ENCODE measurements at regions not wholly inside any gene's neighbourhood (a gene's known extent, or its start where the extent isn't known, plus 50 kb on each side); places are given as distances from the start of the nearest gene placed in this dataset.
A peak's percentile ranks its signal among the peaks of the same experiment; 100 is the strongest.

DNA sequence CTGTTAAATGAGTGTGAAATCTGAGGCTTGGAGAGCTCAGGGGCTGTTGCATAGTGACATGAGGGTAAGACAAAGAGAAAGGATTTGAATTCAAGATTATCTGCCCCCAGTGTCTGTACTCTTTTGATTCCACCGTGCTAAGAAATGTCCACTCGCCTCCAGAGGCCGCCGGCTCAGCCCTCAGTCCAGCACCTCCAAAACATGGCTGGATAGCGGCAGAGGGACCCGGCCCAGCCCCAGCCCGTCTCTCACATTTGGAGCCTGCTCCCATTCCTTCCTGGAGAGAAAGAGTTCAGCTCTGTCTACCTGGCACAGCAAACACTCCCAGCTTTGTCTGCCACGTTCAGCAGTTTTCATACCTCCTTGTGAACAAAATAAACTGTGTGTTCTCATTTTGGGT is 84.8 kb upstream of the IQSEC1 start:
- DNase-seq (ENCODE audit: low read depth), result no peak

DNA sequence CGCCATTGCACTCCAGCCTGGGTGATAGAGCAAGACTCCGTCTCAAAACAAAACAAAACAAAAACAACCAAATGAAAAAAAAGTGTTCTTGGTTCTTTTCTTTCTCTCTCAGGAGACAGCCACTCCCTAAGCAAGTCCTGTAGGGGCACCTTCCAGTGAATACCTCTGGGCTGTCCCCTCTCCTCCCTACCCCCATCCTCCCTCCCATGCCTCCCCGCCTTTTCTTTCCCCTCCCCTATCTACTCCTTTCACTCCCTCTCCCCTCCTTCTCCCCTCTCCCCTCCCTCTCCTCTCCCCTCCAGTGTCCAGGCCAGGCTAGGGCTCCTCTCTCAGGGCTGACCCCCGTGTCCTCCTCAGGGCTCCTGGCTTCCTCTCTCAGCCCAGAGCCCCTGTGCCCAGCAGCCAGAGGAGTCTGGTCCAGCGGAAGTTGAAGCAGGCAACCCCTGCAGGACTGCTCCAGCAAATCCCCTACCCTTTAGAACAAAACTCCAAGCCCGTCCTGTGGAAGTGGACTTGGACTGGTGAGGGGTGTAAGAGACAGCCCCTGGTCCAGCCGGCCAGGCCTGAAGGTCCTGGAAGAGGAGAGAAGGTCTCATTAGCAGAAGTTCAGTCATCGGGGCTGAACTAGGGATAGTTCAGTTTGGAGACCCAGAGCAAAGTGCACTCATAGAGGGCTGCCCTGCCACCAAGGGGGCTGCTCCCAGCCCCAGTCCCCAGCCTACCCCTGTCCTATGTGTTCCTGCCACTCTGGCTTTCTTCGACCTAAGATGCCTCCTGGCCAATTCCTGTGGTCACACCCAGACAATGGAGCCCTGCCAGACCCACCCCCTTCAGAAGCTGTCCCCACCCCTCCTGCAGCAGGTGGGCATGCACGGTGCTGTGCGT is 79.8 kb upstream of the IQSEC1 start:
- no peak for DNase-seq (ENCODE audit: low read depth)

- DNase-seq (ENCODE audit: low read depth), result no peak
These were observed 77.4 kb upstream of the IQSEC1 start for GRCh38 chr3:13150624-13151023.

- no peak for DNase-seq (ENCODE audit: low read depth)
These were observed 76.3 kb upstream of the IQSEC1 start for GRCh38 chr3:13149330-13150108.

- DNase-seq (ENCODE audit: low read depth), result no peak
These were observed 75.5 kb upstream of the IQSEC1 start for GRCh38 chr3:13148561-13149329.

DNA sequence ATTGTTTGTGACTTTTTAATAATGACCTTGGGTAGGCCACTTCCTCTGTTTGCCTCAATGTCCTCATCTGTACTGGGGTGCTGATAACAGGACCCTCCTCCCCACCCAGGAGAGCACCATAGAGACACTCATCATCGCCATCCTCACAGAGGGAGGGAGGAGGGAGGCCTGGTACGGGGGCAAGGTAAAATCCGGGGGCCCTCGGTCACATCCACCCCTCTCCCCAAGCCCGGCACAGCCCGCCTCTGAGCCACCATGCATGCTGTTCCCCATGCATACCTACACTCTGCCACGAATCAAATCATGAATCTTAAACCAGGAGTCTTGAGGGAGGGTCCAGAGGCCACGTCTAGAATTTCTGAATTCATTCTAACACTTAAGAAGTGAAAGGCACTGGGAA is 74.9 kb upstream of the IQSEC1 start:
- DNase-seq (ENCODE audit: low read depth), result no peak

DNA sequence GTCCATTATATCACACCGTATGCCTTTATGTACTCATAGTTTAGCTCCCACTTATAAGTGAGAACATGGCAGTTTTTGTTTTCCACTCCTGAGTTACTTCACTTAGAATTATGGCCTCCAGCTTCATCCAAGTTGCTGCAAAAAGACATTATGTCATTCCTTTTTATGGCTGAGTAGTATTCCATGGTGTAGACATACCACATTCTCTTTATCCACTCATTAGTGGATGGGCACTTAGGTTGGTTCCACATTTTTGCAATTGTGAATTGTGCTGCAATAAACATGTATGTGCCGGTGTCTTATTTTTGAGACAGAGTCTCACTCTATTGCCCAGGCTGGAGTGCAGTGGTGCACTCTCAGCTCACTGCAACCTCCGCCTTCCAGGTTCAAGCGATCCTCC is 74.1 kb upstream of the IQSEC1 start:
- DNase-seq (ENCODE audit: low read depth), result no peak

- DNase-seq (ENCODE audit: low read depth), result no peak
These were observed 73.5 kb upstream of the IQSEC1 start for GRCh38 chr3:13146643-13147143.

DNA sequence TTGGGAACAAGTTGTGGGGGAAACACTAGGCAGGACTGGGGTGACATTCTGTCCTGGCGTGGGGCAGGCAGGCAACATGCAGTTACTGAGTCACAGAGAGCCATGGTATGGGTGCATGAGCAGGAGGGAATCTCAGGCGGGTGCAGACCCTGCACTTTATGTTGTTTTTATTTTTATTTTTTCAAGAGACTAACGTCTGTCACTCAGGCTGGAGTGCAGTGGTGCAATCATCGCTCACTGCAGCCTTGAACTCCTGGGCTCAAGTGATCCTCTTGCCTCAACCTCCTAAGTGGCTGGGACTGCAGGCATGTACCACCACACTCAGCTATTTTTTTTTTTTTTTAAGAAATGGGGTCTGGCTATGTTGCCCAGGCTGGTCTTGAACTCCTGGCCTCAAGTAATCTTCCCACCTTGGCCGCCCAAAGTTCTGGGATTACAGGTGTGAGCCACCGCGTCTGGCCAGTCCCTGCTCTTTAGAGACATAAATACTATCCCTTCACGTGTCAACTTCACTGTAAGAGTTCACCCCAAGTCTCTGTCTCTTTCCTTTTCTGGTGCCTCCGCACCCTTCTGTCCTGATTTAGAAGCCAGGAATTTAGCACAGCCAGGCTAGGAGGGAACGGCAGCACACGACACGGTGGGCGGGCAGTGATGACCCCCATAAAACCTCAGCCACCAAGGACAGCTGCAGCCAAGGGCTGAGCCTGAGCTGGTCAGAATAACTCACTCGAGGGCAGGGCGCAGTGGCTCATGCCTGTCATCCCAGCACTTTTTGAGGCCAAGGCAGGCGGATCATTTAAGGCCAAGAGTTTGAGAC is 72.8 kb upstream of the IQSEC1 start:
- DNase-seq (ENCODE audit: low read depth), result no peak

DNA sequence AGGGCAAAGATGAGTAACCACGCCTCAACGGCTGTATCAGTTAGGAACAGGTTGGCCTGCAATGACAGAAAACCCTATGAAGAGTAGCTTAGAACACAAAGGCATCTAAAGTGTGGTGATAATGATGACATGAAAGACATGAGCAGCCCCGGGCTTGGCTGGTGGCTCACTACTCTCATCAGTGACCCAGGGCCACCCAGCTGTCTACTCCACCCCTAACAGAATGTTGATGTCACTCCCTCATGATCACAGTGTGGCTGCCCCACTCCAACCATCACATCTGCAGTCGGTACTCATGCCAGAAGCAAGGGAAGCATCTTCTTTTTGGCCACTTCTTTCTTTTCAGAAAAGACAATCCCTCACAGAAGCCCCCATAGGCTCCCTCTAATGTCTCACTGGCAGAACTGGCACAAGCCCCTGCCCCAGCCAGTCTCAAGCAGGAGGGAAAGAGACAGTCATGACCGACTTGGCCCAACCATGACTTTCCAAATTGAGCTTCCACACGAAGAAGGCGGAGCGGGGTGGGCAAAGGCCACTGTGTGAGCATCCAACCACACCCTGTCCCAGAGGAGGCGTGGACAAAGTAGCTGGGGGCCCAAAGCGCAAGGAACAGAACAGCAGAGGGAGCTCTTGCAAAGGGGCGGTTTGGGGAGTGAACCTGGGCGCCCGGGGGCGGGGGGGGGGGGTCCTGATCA is 72.0 kb upstream of the IQSEC1 start:
- no peak for DNase-seq (ENCODE audit: low read depth)

DNA sequence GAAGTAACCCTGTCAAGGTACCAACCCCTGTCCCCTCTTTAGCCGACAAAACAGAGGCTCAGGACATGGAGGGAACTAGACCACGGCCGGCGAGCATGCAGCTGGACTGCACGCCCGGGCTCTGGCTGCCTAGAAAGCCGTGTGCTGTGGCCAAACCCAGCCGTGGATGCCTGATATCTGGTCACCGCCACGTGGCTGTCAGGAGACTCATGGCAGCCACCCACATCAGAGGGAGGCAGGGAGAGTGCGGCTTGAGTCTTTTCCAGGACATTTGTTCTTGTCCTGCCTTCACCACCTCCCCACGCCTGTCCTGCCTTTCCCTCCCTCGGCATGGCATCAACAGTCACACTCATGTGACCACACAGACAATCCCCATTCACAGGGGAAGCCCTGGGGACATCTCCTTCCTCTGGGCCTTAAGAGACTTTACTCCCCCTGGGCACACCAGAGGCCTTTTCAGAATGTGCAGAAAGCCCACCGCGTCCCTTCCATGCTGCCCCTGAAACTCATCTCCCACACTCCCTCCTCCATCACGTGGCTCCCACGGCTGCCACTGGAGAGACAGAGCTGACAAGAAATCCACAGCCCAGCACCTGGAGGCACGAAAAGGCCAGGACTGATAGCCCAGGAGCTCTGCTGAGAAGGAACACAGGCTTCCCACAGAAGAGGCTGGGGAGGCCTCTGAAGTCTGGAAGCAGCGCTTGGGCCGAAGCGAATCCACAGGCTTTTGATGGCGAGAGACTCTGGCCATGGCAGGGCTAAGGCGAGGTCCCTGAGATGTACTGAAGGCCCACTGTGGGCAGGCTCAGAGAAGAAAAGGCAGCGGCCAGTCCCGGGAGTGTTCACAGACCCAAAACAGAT is 71.2 kb upstream of the IQSEC1 start:
- peak; percentile 6 for DNase-seq (ENCODE audit: low read depth)

DNA sequence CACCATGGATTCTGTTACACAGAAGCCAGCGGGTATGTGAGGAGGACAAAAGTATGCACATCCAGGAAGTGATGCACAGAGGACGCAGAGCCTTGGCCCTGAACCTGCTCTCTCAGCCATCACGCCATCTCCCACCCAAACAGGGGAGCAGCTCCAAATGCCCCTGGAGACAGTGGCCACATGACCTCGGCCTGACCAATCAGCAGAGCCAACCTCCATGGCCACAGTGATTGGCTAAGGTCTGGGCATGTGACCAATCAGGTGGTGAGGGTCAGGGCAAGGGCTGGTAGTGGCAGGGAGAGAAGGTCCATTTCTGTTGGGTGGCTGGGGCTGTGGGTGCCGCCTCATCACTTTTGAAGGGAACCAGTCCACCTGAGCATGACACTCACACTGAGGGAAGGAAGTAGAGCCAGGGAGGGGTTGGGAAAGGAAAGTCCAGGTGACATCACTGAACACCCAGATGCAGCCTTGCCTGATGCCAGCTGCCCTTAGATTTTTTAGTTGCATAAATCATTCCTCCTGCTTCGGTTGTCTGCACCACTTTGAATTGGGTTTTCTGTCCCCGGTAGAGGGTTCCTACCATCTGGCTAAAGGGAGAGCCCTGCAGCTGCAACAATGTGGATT is 70.3 kb upstream of the IQSEC1 start:
- DNase-seq (ENCODE audit: low read depth), result no peak

DNA sequence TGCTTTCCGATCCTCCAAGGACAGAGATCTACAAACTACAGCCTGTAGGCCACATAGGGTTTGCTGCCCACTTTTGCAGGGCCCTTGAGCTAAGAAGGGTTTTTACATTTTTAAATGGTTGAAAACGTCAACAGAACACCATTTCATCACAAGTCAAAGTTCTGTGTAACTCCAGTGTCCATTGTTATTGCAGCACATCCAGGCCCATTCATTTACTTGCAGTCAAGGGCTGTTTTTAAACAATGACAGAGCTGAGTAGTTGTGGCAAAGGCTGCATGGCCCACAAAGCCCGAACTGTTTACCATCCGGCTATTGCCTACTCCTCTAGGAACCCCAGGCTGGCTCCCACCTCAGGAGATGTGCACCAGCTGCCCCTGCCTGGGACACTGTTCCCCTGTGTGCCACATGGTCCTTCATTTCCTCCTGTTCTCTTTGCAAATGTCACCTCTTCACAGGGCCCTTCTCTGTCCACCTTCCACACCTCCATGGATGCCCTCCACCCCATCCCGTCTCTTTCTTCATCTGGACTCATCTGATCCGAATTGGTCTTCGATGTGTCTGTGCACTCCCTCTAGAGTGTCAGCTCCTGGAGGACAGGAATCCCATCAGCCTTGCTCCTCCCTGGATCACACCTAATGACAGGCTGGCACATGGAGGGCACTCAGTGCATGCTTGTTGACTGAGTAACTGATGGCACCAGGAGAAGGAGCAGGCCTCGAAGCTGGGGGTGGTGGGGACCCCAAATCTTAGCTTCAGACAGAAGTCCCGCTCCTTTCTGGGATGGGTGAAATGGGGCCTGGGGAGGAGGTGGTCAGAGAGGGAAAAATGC is 69.5 kb upstream of the IQSEC1 start:
- DNase-seq (ENCODE audit: low read depth), result no peak

DNA sequence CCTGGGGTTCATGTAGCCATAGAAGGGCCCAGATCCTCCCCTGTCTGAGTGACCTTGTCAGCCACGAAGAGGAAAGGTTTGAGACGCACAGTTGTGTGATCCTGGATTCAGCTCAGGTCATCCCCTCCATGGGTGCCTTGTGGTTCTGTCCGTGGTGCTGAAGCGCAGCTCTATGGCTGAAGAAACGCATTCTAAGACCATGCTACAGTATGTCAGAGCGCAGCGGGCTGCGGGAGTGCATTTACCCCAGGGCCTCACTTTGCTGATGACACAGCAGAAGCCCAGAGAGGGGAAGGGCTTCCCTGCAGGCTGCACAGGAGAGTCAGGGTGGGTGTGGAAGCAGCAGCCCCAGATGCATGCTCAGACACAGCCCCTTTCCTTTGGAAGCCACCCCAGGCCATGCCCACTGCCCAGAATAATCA is 68.8 kb upstream of the IQSEC1 start:
- DNase-seq (ENCODE audit: low read depth), result peak; percentile 43

DNA sequence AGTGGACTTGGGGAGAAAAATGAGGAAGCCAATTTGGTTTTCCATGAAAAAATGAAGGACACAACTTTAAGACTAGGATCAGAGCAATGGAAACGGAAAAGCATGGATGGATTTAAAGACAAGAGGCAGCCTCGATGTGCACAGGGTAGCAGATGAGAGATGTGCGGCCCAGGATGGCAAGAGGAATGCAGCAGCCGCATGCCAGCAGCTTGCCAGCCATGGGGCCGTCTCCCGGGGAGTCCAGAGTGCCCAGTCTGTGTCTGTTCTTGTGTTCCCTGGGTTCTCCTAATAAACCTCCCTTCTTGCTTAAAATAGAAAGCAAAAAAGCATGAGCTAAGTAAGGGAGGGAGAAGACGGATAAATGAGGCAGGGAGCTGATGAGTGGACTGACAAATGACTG is 68.0 kb upstream of the IQSEC1 start:
- no peak for DNase-seq (ENCODE audit: low read depth)

DNA sequence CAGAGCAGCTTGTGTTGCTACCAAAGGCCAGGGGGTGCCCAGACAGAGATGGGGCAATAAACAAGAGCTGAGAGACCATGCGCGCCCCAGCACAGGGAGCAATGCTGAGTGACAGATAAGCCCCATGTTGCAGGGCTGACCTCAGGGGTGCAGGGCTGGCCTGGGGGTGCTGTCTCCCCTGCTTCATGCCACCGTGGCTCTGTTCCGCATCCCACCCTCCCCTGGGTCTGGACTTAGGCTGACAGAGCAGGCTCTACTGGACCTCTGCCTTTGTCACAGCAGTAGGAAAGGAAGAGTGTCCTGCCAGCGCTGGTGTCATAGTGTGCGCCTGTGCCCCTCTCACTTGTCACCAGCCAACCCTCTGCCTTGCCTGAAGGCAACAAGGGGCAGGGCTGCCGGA is 67.4 kb upstream of the IQSEC1 start:
- no peak for DNase-seq (ENCODE audit: low read depth)

DNA sequence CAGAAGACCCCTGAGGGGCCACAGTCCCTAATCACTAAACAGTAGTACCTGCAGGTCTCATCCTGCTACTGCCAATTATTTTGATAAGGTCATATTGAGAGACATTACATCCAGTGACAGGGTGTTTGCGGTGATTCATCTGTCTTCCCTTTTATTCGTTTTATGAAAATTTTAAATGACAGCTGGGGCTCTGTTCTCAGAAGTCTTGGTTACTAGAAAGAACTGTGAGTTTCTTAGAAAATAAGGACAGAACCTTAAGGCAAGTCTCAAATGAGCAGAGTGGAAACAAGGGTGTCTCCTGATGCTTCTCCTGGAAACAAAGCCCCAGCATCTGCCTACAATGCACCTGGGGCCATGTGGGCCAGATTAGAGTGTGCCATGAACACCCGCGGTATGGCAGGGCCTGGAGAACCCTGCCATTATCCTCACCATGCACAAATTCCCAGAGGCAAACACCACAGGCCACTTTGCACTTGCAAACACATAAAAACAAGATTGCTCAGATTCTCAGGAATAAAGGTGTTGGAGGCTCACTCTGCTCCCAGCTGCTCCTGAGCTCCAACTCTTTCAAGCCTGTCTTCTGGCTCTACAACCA is 66.3 kb upstream of the IQSEC1 start:
- no peak for DNase-seq (ENCODE audit: low read depth)

DNA sequence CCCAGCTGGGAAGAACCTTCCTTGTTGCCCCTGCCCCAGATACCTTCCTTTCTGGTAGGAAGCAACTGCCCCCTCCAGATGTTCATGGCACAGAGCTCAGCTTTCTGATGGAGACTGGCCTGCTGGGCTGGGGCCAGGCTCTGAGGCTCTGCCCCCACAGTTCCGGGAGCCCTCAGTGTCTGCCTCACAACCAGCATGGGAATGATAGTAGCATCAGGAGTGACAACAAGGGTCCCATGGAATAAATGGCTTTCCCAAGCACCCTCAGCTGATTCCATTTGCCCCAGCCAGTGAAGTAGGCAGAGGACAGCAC is 65.6 kb upstream of the IQSEC1 start:
- no peak for DNase-seq (ENCODE audit: low read depth)

Data from RPMI7951 (cell line).